Spleen (tissue), 7 donors: ENCODE measurements at regions not wholly inside any gene's neighbourhood (a gene's known extent, or its start where the extent isn't known, plus 50 kb on each side); places are given as distances from the start of the nearest gene placed in this dataset.

Source experiments
- CTCF ChIP-seq, 11 experiments: fragments of 200-600 bp in 7 of 11; fragments of 450-650 bp in 4 of 11; sonication (generic) in 4 of 11; IDR thresholded peaks in 8 of 11; conservative IDR thresholded peaks in 3 of 11; 1 replicate in 7 of 11; 2 replicates in 4 of 11; pipeline versions ENCODE4 v1.4.0 to v1.8.0; 2016 to 2021; ENCODE audit warnings: antibody characterized with exemption in 11 of 11, inconsistent platforms in 4 of 11, mild to moderate bottlenecking in 1 of 11
- POLR2A ChIP-seq, 3 donors: fragments of 450-650 bp; IDR thresholded peaks; one replicate each; pipeline ENCODE4 v1.5.1; 2017; ENCODE audit warnings: antibody characterized with exemption in 3 of 3, mild to moderate bottlenecking in 1 of 3
- donor health status: DM: no; HTN: no; CAD: no; lungs with moderate emphysema.
- donor health status: DM: no; HTN: no; CAD: no.
- donor health status: DM: no; HTN: no; CAD: no.

DNA sequence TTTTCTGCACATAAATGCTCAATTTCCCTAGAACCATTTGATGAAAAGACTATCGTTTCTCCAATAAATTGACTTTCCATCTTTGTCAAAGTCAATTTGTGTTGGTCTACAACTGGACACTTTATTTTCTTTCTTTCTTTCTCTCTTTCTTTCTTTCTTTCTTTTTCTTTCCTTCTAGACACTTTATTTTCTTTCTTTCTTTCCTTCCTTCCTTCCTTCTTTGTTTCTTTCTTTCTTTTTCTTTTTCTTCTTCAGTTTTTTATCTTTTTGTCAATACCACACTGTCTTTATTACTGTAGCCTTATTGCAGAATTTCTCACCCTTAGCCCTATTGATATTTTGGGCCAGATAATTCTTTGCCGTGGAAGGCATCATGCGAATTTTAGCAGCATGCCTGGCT lies 73.5 kb downstream of the FASLG start:
- no peak for TF ChIP-seq CTCF (IDR thresholded peaks at IDR 0.05 in 8 of 11, conservative IDR thresholded peaks at IDR 0.05 in 3 of 11)
- TF ChIP-seq POLR2A (IDR thresholded peaks at IDR 0.05): no peak
